ENCODE measurements at regions not wholly inside any gene's neighbourhood (a gene's known extent, or its start where the extent isn't known, plus 50 kb on each side); places are given as distances from the start of the nearest gene placed in this dataset.
"Not testable (repeated sequence)": the region's sequence is repeated elsewhere in the genome, so short reads cannot be mapped to it uniquely, and the experiment has no call there.

- DNase-seq, result no peak
These were observed 222.9 kb upstream of the LMO3 start for GRCh38 chr12:16828891-16829290.

- no peak for DNase-seq
These were observed 201.8 kb upstream of the LMO3 start for GRCh38 chr12:16807731-16808130.

GRCh38 chr12:16796168-16796567 is 190.2 kb upstream of the LMO3 start:
- DNase-seq, result no peak

GRCh38 chr12:16789204-16789790 is 183.3 kb upstream of the LMO3 start:
- no peak for DNase-seq

GRCh38 chr12:16788506-16789203 is 182.7 kb upstream of the LMO3 start:
- DNase-seq, result no peak

GRCh38 chr12:16785953-16786352 is 180.0 kb upstream of the LMO3 start:
- no peak for DNase-seq

GRCh38 chr12:16785524-16785923 is 179.6 kb upstream of the LMO3 start:
- DNase-seq, result no peak

GRCh38 chr12:16769129-16769528 is 163.2 kb upstream of the LMO3 start:
- not testable (repeated sequence) for DNase-seq

GRCh38 chr12:16766736-16767135 is 160.8 kb upstream of the LMO3 start:
- no peak for DNase-seq

- DNase-seq, result no peak
These were observed 157.9 kb upstream of the LMO3 start for GRCh38 chr12:16763901-16764300.

GRCh38 chr12:16756833-16757555 is 151.0 kb upstream of the LMO3 start:
- no peak for DNase-seq

GRCh38 chr12:16730772-16731171 is 124.8 kb upstream of the LMO3 start:
- DNase-seq, result no peak

- DNase-seq, result no peak
These were observed 120.9 kb upstream of the LMO3 start for GRCh38 chr12:16726879-16727278.

GRCh38 chr12:16719713-16720416 is 113.9 kb upstream of the LMO3 start:
- DNase-seq, result no peak

- no peak for DNase-seq
These were observed 111.0 kb upstream of the LMO3 start for GRCh38 chr12:16716928-16717327.

- DNase-seq, result no peak
These were observed 86.1 kb upstream of the LMO3 start for GRCh38 chr12:16692099-16692498.

GRCh38 chr12:16691624-16692023 is 85.7 kb upstream of the LMO3 start:
- DNase-seq, result no peak

GRCh38 chr12:16688200-16688599 is 82.2 kb upstream of the LMO3 start:
- DNase-seq, result no peak

GRCh38 chr12:16685107-16685506 is 79.1 kb upstream of the LMO3 start:
- no peak for DNase-seq

GRCh38 chr12:16681196-16681595 is 75.2 kb upstream of the LMO3 start:
- no peak for DNase-seq

GRCh38 chr12:16675438-16675837 is 69.5 kb upstream of the LMO3 start:
- no peak for DNase-seq

GRCh38 chr12:16674885-16675284 is 68.9 kb upstream of the LMO3 start:
- DNase-seq, result no peak

GRCh38 chr12:16670456-16671050 is 64.6 kb upstream of the LMO3 start:
- DNase-seq, result no peak
